Small intestine (tissue), 7 donors: ENCODE measurements at regions not wholly inside any gene's neighbourhood (a gene's known extent, or its start where the extent isn't known, plus 50 kb on each side); places are given as distances from the start of the nearest gene placed in this dataset.

Experiments used
- DNase-seq, 2 donors: peaks; one replicate each; pipeline versions ENCODE4 v3.0.0 to v3.0.0-alpha.2; 2013
- FAIRE-seq: peaks from 2 replicates; lab custom pipeline; 2012; peaks lifted over from hg19 to GRCh38; lab: Jason Lieb, UNC
- H3K27ac ChIP-seq, 3 donors: one replicate each; pipeline ENCODE4 v1.5.1; 2013; ENCODE audit warnings: low read length in 2 of 3, mild to moderate bottlenecking in 2 of 3, control low read depth in 1 of 3, inconsistent platforms in 1 of 3, low read depth in 1 of 3, moderate library complexity in 1 of 3
- H3K27me3 ChIP-seq, 3 donors: one replicate each; pipeline ENCODE4 v1.6.1; 2013; ENCODE audit warnings: low read length in 3 of 3, inconsistent platforms in 1 of 3; ENCODE audit not compliant: control insufficient read depth in 3 of 3, insufficient read depth in 3 of 3
- H3K36me3 ChIP-seq, 3 donors: one replicate each; pipeline ENCODE4 v1.6.1; 2013; ENCODE audit warnings: low read length in 3 of 3, inconsistent platforms in 1 of 3, low read depth in 1 of 3, mild to moderate bottlenecking in 1 of 3, moderate library complexity in 1 of 3; ENCODE audit not compliant: control insufficient read depth in 3 of 3, insufficient read depth in 2 of 3
- H3K4me1 ChIP-seq, 3 donors: one replicate each; pipeline ENCODE4 v1.6.1; 2013; ENCODE audit warnings: low read length in 2 of 3, inconsistent platforms in 1 of 3, low read depth in 1 of 3, mild to moderate bottlenecking in 1 of 3, moderate library complexity in 1 of 3; ENCODE audit not compliant: control insufficient read depth in 3 of 3, insufficient read depth in 2 of 3
- H3K4me3 ChIP-seq, 3 donors: one replicate each; pipeline ENCODE4 v1.5.1; 2013; ENCODE audit warnings: low read length in 3 of 3, control low read depth in 1 of 3, inconsistent platforms in 1 of 3, low read depth in 1 of 3, mild to moderate bottlenecking in 1 of 3, moderate library complexity in 1 of 3
- H3K9me3 ChIP-seq, 2 donors: one replicate each; pipeline ENCODE4 v1.6.1; 2013; ENCODE audit warnings: low read depth in 1 of 2, low read length in 1 of 2; ENCODE audit not compliant: control insufficient read depth in 2 of 2, insufficient read depth in 1 of 2
- WGBS, 3 donors: extraction: QIAGEN DNeasy Blood & Tissue Kit; methylation state at CpG; one replicate each; pipeline ENCODE4 v1.1.7; 2013; 5-methylcytosine and 5-hydroxymethylcytosine counted together
- donor health status: healthy with polysubstance abuse.
- donor health status: control.
- donor health status: control.
- donor health status: Bipolar disorder and iron deficiency.
- donor health status: healthy.

- Histone ChIP-seq H3K27ac (no peak overlapping the region), H3K27me3 (no peaks in the 10 kb centered on the region), H3K9me3 (peaks cover 0 to 23% of the 10 kb centered on the region in 2 donors), H3K4me1 (no peaks in the 10 kb centered on the region), H3K4me3 (no peak overlapping the region), H3K36me3 (no peaks in the 10 kb centered on the region)
- no peak for DNase-seq
- no peak for FAIRE-seq
- WGBS, 3 donors: 47 to 79% (median 53%) methylated on average over 2 of the region's 2 CpGs
Observed at GRCh38 chr7:63008366-63008765, 990.3 kb upstream of the ZNF722 start.

- Histone ChIP-seq H3K9me3 (peaks cover 0 to 37% of the 10 kb centered on the region in 2 donors), H3K4me3 (no peak overlapping the region), H3K27ac (no peak overlapping the region), H3K36me3 (no peaks in the 10 kb centered on the region), H3K27me3 (no peaks in the 10 kb centered on the region), H3K4me1 (no peaks in the 10 kb centered on the region)
- WGBS, 3 donors: 71 to 85% (median 80%) methylated on average over 7 of the region's 7 CpGs
- FAIRE-seq: no peak
- DNase-seq: no peak
Observed at GRCh38 chr7:63009771-63010170, 988.9 kb upstream of the ZNF722 start.

DNA sequence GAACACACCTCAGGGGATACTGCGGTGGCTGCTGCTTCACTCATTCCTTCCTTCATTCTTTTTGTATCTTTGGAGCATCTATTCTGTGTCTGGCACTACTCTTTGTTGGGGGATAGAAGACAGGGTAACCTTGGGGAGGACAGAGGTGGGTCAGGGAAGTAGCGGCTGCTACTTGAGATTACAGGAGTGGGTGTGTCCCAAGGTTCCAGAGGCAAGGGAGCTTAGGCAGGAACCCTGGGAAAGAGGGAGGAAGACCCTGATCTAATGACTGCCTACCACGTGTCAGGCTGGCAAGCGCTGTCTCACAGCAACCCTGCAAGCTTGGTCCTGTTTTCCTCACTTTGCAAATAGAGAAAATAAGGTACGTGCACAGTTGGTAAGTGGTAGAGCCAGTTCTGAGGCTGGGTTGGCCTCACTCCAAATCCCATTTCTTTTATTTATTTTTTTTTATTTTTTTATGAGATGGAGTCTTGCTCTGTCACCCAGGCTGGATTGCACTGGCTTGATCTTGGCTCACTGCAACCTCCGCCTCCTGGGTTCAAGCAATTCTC is 985.9 kb upstream of the ZNF722 start:
- Histone ChIP-seq H3K27ac (no peak overlapping the region), H3K9me3 (peaks cover 0 to 59% of the 10 kb centered on the region in 2 donors), H3K27me3 (no peaks in the 10 kb centered on the region), H3K4me3 (no peak overlapping the region), H3K36me3 (no peaks in the 10 kb centered on the region), H3K4me1 (no peaks in the 10 kb centered on the region)
- FAIRE-seq: no peak
- no peak for DNase-seq
- WGBS, 3 donors: 48 to 57% (median 51%) methylated on average over 6 of the region's 6 CpGs

- Histone ChIP-seq H3K4me1 (no peaks in the 10 kb centered on the region), H3K4me3 (no peak overlapping the region), H3K36me3 (no peaks in the 10 kb centered on the region), H3K27me3 (no peaks in the 10 kb centered on the region), H3K9me3 (peaks cover 0 to 59% of the 10 kb centered on the region in 2 donors), H3K27ac (no peak overlapping the region)
- WGBS, 3 donors: 80 to 89% (median 84%) methylated on average over 8 of the region's 8 CpGs
- no peak for FAIRE-seq
- no peak for DNase-seq
Observed at GRCh38 chr7:63014792-63015191, 983.9 kb upstream of the ZNF722 start.

DNA sequence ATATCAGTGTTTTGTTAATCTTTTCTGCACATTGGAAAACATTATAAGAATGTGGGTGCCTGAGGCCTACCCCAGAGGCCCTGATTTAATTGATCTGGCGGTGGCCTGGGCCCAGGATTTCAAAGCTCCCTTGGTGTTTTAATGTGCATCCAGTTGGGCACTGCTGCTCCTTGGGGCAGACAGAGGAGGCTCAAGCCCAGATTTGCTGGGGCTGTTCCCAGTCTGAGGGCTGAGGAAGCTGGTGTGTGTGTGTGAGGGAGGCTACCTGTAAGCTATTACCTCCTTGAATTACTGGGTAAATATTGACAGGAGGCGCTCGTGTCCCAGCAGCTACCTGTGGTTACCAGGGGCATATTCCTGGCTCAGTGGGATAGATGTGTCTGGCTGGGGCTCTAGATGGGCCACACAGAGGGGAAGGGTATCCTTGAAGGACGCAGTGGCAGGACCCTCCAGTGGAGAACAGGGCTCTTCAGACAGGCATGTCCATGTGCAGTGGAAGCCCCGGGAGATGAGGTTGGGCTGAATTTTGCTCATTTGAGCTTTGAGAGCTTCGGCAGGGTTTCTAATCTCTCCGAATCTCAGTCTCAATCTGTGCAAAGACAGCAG is 975.4 kb upstream of the ZNF722 start:
- FAIRE-seq: no peak
- WGBS, 3 donors: 78 to 84% (median 80%) methylated on average over 7 of the region's 7 CpGs
- Histone ChIP-seq H3K27me3 (no peaks in the 10 kb centered on the region), H3K4me3 (no peak overlapping the region), H3K9me3 (peaks cover 3 to 35% of the 10 kb centered on the region in 2 donors), H3K36me3 (no peaks in the 10 kb centered on the region), H3K4me1 (no peaks in the 10 kb centered on the region), H3K27ac (no peak overlapping the region)
- no peak for DNase-seq

GRCh38 chr7:63024446-63024845 is 974.2 kb upstream of the ZNF722 start:
- WGBS, 3 donors: 61 to 74% (median 69%) methylated on average over 5 of the region's 5 CpGs
- H3K36me3 ChIP-seq: no peaks in the 10 kb centered on the region
- no peak overlapping the region for H3K27ac ChIP-seq
- no peak overlapping the region for H3K4me3 ChIP-seq
- no peaks in the 10 kb centered on the region for H3K4me1 ChIP-seq
- DNase-seq: no peak
- FAIRE-seq: no peak
- H3K27me3 ChIP-seq: no peaks in the 10 kb centered on the region
- peaks cover 3 to 42% of the 10 kb centered on the region in 2 donors for H3K9me3 ChIP-seq

GRCh38 chr7:63025815-63026214 is 972.8 kb upstream of the ZNF722 start:
- DNase-seq (no peak), FAIRE-seq (no peak)
- no peak overlapping the region for H3K27ac ChIP-seq
- WGBS, 3 donors: 54 to 74% (median 58%) methylated on average over 5 of the region's 5 CpGs
- H3K36me3 ChIP-seq: no peaks in the 10 kb centered on the region
- peaks cover 3 to 44% of the 10 kb centered on the region in 2 donors for H3K9me3 ChIP-seq
- H3K4me3 ChIP-seq: no peak overlapping the region
- H3K4me1 ChIP-seq: no peaks in the 10 kb centered on the region
- no peaks in the 10 kb centered on the region for H3K27me3 ChIP-seq

GRCh38 chr7:63027075-63027474 is 971.6 kb upstream of the ZNF722 start:
- no peaks in the 10 kb centered on the region for H3K4me1 ChIP-seq
- no peak for FAIRE-seq
- no peaks in the 10 kb centered on the region for H3K36me3 ChIP-seq
- 77 to 83% (median 78%) methylated on average over 5 of the region's 5 CpGs for WGBS, 3 donors
- H3K27ac ChIP-seq: no peak overlapping the region
- H3K27me3 ChIP-seq: no peaks in the 10 kb centered on the region
- peaks cover 3 to 51% of the 10 kb centered on the region in 2 donors for H3K9me3 ChIP-seq
- DNase-seq: no peak
- H3K4me3 ChIP-seq: no peak overlapping the region
